22Rv1 (cell line): ENCODE measurements at regions not wholly inside any gene's neighbourhood (a gene's known extent, or its start where the extent isn't known, plus 50 kb on each side); places are given as distances from the start of the nearest gene placed in this dataset.
"Not testable (repeated sequence)": the region's sequence is repeated elsewhere in the genome, so short reads cannot be mapped to it uniquely, and the experiment has no call there.

Experiments
- H3K27ac ChIP-seq: fragments of 450-650 bp; 2 replicates; pipeline ENCODE4 v1.5.1; 2017
- ZFX ChIP-seq: fragments of 450-650 bp; IDR thresholded peaks from 2 replicates; pipeline ENCODE4 v1.6.1; 2017; ENCODE audit warnings: antibody characterized with exemption, borderline replicate concordance
- TF ChIP-seq, protein P1 (sequence below): fragments of 450-650 bp; IDR thresholded peaks from 2 replicates; pipeline ENCODE4 v1.5.1; 2017; ENCODE audit warnings: mild to moderate bottlenecking

- H3K27ac ChIP-seq, result not testable (repeated sequence)
These were observed 123.6 kb upstream of the RHOU start for GRCh38 chr1:228611707-228612106.

DNA sequence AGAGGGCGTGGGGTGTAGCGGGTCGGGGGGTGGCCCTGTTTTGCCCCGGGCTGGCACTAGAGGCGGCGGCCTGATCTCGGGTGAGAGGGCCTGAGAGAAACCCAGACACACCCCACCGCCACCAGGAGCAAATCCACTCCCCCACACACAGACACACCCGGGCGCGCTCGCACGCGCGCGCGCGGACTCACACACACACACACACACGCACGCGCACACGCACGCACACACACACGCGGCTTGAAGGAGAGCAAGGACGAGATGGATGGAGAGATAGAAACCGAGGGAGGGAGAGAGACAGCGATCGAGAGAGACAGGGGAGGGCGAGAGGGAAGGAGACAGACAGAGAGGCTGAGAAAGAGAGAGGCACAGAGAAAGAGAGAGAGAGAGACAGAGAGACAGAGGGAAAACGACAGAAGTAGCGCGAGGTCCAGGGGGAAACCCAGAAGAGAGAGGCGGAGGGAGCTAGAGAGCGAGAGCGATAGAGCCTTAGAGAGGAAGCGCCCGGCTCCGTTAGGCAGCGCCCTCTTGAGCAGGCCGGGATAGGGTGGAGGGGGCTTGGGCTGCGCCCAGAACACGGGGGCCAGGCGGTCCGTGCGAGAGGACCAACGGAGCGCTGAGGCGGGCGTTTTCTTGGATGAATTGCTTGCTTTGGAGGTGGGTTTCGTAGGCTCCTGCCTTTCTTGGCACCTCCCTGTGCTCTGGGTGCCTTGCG lies 113.1 kb upstream of the RHOU start:
- not testable (repeated sequence) for H3K27ac ChIP-seq

GRCh38 chr1:228626481-228626880 lies 108.8 kb upstream of the RHOU start:
- H3K27ac ChIP-seq, result not testable (repeated sequence)

- not testable (repeated sequence) for H3K27ac ChIP-seq
These were observed 102.4 kb upstream of the RHOU start for GRCh38 chr1:228632858-228633257.

DNA sequence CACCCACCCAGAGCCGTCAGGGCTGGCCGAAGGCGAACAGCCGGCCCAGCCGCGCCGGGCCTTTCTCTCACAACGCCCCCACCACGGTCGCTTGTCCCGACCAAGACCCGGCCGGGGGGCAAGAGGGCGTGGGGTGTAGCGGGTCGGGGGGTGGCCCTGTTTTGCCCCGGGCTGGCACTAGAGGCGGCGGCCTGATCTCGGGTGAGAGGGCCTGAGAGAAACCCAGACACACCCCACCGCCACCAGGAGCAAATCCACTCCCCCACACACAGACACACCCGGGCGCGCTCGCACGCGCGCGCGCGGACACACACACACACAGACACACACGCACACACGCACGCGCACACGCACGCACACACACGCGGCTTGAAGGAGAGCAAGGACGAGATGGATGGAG lies 100.0 kb upstream of the RHOU start:
- H3K27ac ChIP-seq, result not testable (repeated sequence)

DNA sequence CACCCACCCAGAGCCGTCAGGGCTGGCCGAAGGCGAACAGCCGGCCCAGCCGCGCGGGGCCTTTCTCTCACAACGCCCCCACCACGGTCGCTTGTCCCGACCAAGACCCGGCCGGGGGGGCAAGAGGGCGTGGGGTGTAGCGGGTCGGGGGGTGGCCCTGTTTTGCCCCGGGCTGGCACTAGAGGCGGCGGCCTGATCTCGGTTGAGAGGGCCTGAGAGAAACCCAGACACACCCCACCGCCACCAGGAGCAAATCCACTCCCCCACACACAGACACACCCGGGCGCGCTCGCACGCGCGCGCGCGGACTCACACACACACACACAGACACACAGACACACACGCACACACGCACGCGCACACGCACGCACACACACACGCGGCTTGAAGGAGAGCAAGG lies 97.8 kb upstream of the RHOU start:
- not testable (repeated sequence) for H3K27ac ChIP-seq

GRCh38 chr1:228646717-228647522 lies 88.4 kb upstream of the RHOU start:
- TF ChIP-seq, protein P1, sequence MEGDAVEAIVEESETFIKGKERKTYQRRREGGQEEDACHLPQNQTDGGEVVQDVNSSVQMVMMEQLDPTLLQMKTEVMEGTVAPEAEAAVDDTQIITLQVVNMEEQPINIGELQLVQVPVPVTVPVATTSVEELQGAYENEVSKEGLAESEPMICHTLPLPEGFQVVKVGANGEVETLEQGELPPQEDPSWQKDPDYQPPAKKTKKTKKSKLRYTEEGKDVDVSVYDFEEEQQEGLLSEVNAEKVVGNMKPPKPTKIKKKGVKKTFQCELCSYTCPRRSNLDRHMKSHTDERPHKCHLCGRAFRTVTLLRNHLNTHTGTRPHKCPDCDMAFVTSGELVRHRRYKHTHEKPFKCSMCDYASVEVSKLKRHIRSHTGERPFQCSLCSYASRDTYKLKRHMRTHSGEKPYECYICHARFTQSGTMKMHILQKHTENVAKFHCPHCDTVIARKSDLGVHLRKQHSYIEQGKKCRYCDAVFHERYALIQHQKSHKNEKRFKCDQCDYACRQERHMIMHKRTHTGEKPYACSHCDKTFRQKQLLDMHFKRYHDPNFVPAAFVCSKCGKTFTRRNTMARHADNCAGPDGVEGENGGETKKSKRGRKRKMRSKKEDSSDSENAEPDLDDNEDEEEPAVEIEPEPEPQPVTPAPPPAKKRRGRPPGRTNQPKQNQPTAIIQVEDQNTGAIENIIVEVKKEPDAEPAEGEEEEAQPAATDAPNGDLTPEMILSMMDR, result 0 out of 2 replicates have a peak, but pooled peaks have one; percentile 6
- TF ChIP-seq ZFX, result no peak
- peak overlapping the region; percentile 98 for H3K27ac ChIP-seq

DNA sequence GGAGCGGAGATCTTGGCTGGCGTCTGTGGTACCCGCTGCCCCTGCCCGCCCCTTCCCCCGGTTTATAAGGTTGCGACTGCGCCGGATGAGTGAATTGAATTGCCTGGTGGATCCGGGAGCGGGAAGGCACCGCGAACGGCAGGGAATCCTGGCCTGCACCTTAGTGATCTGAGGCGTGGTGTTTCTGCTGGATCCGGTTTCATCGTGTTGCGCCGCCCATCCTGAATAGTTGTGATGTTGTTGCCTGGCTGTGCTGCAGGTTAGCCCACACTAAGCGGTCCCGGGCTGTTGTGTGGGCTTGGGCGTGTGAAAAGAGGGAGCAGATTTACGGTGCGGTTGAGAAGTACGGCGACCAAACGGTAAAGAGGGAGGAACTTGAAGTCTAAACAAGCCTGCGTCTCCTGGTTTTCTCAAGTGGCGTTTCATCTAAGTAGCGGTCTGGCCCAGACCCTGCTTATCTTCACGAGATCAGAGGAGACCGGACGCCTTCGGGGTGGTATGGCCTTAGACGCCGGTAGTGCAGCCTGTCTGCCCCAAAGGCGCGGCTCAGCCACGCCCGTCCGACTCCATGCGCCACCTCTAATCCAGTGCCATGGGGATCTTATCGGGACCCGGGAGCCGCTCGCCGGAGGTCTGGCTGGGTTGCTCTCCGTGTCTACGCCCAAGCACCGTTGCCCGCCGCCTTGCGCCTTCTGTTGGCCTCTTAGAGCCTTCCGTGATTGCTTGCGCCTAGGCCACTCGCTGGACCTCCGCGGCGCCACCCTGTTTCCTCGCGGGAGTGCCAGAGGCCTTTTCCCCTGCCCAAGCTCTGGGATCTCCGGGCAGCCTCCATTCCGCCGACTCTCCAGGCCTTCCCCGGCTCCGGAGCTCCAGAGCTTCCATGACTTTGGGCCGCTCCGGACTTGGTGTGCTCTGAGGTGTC lies 87.5 kb upstream of the RHOU start:
- no peak for TF ChIP-seq ZFX
- TF ChIP-seq, protein P1, result peak; percentile 21
- peak overlapping the region; percentile 98 for H3K27ac ChIP-seq

DNA sequence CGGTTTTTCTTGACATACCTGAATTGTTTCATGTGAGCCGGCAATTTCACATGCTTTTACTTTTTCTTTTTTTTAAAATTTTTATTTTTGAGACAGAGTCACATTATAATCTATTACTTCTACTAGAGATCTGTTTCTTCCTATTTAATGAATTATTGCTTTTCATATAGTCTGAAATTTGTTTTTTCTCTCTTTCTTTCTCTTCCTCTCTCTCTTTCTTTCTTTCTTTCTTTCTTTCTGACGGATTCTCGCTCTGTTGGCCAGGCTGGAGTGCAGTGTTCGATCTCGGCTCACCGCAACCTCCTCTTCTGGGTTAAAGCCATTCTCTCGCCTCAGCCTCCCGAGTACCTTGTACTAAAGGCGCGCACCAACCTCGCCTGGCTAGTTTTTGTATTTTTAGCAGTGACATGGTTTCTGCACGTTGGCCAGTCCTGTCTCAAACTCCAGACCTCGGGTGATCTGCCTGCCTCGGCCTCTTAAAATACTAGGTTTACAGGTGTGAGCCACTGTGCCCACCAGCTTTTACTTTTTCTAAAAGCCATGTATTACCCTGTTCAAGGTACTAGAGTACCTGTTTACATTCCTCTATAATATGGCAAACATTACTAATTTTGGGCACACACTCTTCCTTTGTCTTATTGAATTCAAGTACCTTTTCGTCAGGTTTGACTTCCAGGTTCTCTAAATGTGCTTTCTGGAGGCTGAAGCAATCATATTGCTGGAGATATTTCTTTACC lies 86.5 kb upstream of the RHOU start:
- TF ChIP-seq ZFX, result no peak
- TF ChIP-seq, protein P1, result no peak
- peak overlapping the region; percentile 98 for H3K27ac ChIP-seq

DNA sequence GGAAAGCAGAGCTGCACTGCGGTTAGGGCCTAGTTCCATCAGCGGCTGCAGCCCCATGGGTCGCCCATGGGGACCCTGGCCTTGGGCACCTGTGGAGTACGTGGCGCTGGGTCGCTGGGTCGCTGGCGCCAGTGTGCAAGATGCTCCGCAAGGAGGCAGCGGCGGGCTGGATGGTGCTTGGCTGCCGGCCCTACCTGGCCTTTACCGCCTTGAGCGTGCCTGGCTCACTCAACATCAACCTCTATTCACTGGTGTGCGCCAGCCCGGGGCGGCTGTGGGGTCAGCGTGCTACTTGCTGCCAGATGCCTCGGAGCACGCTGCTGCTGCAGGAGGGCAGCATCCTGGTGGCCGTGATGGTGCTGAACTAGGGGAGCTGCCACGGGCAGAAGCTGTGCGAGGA lies 85.1 kb upstream of the RHOU start:
- H3K27ac ChIP-seq, result no peak overlapping the region
- no peak for TF ChIP-seq ZFX
- TF ChIP-seq, protein P1, result no peak
